ENCODE measurements at regions not wholly inside any gene's neighbourhood (a gene's known extent, or its start where the extent isn't known, plus 50 kb on each side); places are given as distances from the start of the nearest gene placed in this dataset.

DNA sequence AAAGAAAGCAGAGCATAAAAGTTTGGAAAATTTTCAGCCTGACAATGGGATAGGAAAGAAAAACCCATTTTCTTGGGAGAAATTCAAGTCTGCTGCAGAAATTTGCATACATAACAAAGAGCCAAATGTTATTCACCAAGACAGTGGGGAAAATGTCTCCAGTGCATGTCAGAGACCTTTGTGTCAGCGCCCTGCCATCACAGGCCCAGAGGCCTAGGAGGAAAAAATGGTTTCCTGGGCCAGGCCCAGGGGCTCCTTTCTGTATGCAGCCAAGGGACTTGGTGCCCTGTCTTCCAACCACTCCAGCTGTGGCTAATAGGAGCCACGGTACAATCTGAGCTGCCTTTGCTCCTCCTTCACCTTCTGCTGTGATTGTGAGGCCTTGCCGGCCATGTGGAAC lies 189.1 kb upstream of the PITRM1 start:
- no peak for TF ChIP-seq CTCF (IDR thresholded peaks at IDR 0.05)
- no peak for TF ChIP-seq POLR2A (IDR thresholded peaks at IDR 0.05)

Measured in vagina (tissue), 2 donors.